Fibroblast of mammary gland (primary cell): ENCODE measurements at regions not wholly inside any gene's neighbourhood (a gene's known extent, or its start where the extent isn't known, plus 50 kb on each side); places are given as distances from the start of the nearest gene placed in this dataset.
"Not testable (repeated sequence)": the region's sequence is repeated elsewhere in the genome, so short reads cannot be mapped to it uniquely, and the experiment has no call there.

ENCODE experiments used
- DNase-seq: peaks from one replicate; pipeline ENCODE4 v3.0.0-alpha.2; 2010; ENCODE audit warnings: low read depth
- H3K4me3 ChIP-seq: 2 replicates; pipeline ENCODE4 v1.5.1; 2011; ENCODE audit warnings: low read depth, mild to moderate bottlenecking, low read length, moderate library complexity; ENCODE audit not compliant: control insufficient read depth
- TF ChIP-seq, protein P1 (sequence below): conservative IDR thresholded peaks from 2 replicates; pipeline ENCODE4 v1.5.1; 2011; ENCODE audit warnings: low read depth, low read length, inconsistent platforms; ENCODE audit not compliant: control insufficient read depth, insufficient read depth

DNA sequence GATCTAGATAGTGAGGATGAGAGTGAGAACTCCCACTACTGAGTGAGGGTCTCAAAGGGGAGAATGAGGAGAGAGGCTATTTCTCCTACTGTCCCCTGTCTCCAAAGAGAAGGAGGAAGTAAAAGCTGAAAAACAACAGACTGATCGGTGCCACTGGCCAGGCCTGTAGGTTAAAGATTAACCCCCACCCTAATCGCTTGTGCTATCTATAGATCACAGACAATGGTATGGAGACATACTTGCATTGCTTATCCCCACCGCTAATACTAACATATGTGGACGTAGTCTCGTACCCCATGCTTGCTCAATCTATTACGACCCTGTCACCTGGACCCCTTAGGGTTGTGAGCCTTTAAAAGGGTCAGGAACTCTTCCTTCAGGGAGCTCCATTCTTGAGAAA, 777.9 kb upstream of the TMEM132C start:
- DNase-seq, result no peak
- no peak overlapping the region for H3K4me3 ChIP-seq
- TF ChIP-seq, protein P1, sequence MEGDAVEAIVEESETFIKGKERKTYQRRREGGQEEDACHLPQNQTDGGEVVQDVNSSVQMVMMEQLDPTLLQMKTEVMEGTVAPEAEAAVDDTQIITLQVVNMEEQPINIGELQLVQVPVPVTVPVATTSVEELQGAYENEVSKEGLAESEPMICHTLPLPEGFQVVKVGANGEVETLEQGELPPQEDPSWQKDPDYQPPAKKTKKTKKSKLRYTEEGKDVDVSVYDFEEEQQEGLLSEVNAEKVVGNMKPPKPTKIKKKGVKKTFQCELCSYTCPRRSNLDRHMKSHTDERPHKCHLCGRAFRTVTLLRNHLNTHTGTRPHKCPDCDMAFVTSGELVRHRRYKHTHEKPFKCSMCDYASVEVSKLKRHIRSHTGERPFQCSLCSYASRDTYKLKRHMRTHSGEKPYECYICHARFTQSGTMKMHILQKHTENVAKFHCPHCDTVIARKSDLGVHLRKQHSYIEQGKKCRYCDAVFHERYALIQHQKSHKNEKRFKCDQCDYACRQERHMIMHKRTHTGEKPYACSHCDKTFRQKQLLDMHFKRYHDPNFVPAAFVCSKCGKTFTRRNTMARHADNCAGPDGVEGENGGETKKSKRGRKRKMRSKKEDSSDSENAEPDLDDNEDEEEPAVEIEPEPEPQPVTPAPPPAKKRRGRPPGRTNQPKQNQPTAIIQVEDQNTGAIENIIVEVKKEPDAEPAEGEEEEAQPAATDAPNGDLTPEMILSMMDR, result no peak

DNA sequence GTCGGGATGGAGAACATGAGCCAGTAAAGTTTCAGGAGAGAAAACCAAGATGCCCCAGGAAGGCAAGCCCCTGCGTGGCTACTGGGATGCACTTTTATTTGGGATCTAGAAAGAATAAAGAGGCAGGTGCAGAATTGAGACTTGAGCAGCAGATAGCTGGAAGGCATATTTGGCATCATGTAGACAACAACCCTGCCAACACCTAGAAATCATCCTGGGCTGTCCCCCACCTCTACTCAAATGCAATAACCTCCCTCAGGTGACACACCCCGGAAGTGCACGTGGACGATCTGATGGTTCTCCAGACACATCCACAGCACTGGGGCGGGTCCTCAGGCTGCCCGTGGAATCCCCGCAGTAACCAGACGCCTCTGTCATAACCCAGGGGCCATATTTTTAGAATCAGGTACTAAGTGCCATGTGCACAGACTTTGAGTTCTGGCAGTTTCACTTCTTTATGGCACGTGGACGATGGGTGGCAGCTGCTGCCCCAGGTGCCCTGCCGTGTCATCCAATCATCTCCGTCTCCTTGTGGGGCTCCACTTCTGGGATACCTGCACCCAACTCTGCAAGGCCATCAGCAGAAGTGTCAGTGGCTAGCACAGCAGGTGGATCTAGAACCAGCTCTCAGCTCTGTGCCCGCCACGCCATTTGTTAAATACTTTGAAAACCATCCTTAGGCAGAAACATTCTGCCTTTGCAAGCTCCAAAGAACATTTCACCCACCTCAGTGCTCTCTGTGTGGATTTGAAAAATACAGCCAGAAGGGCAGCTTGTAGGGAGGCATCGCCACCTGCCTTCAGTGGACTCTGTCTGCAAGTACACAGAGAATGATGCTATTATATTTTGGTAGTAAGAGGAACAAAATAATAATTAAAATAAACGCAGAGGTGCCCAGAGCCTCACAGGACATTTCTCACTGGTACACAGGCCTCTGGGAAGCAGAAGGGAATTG, 771.7 kb upstream of the TMEM132C start:
- no peak for DNase-seq
- H3K4me3 ChIP-seq, result no peak overlapping the region
- TF ChIP-seq, protein P1, result no peak

DNA sequence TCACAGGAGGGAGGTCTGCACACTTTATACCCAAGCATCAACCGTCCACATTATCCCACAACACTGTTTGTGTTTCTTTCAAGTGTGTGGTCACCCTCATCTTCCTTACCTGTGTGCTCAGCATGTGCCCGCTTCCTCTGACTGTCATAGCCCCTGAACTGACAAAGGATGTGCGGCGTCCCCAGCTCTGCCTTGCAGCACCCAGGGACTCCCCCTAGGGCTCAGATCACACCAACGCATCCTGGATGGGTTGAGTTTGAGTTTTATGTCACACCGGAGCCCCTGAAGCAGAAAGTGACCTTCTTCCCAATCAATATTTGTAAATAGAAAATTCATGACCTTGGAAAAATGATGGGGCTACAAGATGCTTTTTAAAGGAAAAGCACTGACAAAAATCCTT, 770.7 kb upstream of the TMEM132C start:
- no peak overlapping the region for H3K4me3 ChIP-seq
- no peak for DNase-seq
- TF ChIP-seq, protein P1, result no peak

GRCh38 chr12:127500512-127501035, 766.4 kb upstream of the TMEM132C start:
- TF ChIP-seq, protein P1, result no peak
- DNase-seq, result no peak
- H3K4me3 ChIP-seq, result no peak overlapping the region

GRCh38 chr12:127501916-127502315, 765.1 kb upstream of the TMEM132C start:
- TF ChIP-seq, protein P1, result no peak
- DNase-seq, result no peak
- no peak overlapping the region for H3K4me3 ChIP-seq

DNA sequence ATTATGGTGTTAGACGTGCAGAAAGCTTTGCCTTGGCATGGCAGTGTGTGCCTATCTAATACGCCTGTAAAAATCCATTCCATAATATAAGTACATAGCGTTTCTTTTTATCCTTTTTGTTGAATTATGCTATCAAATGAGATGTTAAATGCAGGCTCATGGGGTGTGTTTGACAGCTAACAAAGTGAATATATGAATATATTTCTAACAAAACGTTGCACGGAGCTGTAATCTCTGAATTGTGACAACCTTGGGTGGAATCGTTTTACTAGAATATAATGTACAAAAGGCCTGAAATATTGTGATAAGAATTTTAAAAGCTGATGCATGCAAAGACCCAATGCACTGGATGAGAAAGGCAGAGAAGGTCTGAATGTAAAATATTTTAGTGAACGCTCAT, 763.7 kb upstream of the TMEM132C start:
- H3K4me3 ChIP-seq, result no peak overlapping the region
- no peak for DNase-seq
- TF ChIP-seq, protein P1, result no peak

DNA sequence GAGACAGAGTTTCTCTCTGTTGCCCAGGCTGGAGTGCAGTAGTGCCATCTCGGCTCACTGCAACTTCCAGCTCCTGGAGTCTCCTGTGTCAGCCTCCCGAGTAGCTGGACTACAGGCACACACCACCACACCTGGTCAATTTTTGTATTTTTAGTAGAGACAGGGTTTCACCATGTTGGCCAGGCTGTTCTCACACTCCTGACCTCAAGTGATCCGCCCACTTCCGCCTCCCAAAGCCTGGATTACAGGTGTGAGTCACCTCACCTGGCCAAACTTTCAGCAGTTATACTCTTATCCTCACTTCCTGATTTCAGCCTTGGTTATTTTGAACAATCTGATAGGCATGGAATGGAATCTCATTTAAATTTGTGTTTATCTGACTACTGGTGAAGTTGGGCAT, 763.0 kb upstream of the TMEM132C start:
- H3K4me3 ChIP-seq, DNase-seq: not testable (repeated sequence)
